IPS-18a (cell line): ENCODE measurements at regions not wholly inside any gene's neighbourhood (a gene's known extent, or its start where the extent isn't known, plus 50 kb on each side); places are given as distances from the start of the nearest gene placed in this dataset.

Experiments
- H3K27ac ChIP-seq: one replicate; pipeline ENCODE4 v1.5.1; 2013; ENCODE audit warnings: low read length
- H3K27me3 ChIP-seq: one replicate; pipeline ENCODE4 v1.6.1; 2013; ENCODE audit warnings: mild to moderate bottlenecking, low read length; ENCODE audit not compliant: control insufficient read depth, insufficient read depth
- H3K36me3 ChIP-seq: one replicate; pipeline ENCODE4 v1.6.1; 2013; ENCODE audit warnings: low read depth, low read length; ENCODE audit not compliant: control insufficient read depth
- H3K4me1 ChIP-seq: one replicate; pipeline ENCODE4 v1.6.1; 2013; ENCODE audit warnings: low read depth, low read length; ENCODE audit not compliant: control insufficient read depth
- H3K4me3 ChIP-seq: one replicate; pipeline ENCODE4 v1.5.1; 2013; ENCODE audit warnings: low read length
- H3K9ac ChIP-seq: one replicate; pipeline ENCODE4 v1.6.1; 2013; ENCODE audit warnings: mild to moderate bottlenecking, low read length, moderate library complexity
- H3K9me3 ChIP-seq: one replicate; pipeline ENCODE4 v1.6.1; 2013; ENCODE audit warnings: low read depth, low read length; ENCODE audit not compliant: control insufficient read depth

GRCh38 chr4:100716416-100716815 lies 198.6 kb upstream of the EMCN start:
- Histone ChIP-seq H3K9me3 (no peaks in the 10 kb centered on the region), H3K27me3 (no peaks in the 10 kb centered on the region), H3K4me1 (no peaks in the 10 kb centered on the region), H3K27ac (no peak overlapping the region), H3K4me3 (no peak overlapping the region), H3K36me3 (no peaks in the 10 kb centered on the region), H3K9ac (no peak overlapping the region)

GRCh38 chr4:100708776-100709175 lies 191.0 kb upstream of the EMCN start:
- Histone ChIP-seq H3K36me3 (no peaks in the 10 kb centered on the region), H3K27ac (no peak overlapping the region), H3K4me1 (no peaks in the 10 kb centered on the region), H3K9me3 (no peaks in the 10 kb centered on the region), H3K4me3 (no peak overlapping the region), H3K27me3 (no peaks in the 10 kb centered on the region), H3K9ac (no peak overlapping the region)

- H3K27ac ChIP-seq, result no peak overlapping the region
- H3K9ac ChIP-seq, result no peak overlapping the region
- H3K4me1 ChIP-seq, result no peaks in the 10 kb centered on the region
- H3K27me3 ChIP-seq, result no peaks in the 10 kb centered on the region
- no peak overlapping the region for H3K4me3 ChIP-seq
- no peaks in the 10 kb centered on the region for H3K9me3 ChIP-seq
- no peaks in the 10 kb centered on the region for H3K36me3 ChIP-seq
Measured at GRCh38 chr4:100707786-100708185, 190.0 kb upstream of the EMCN start.

GRCh38 chr4:100696531-100696930 lies 178.7 kb upstream of the EMCN start:
- no peaks in the 10 kb centered on the region for H3K27me3 ChIP-seq
- H3K4me3 ChIP-seq, result no peak overlapping the region
- H3K4me1 ChIP-seq, result peaks cover 6% of the 10 kb centered on the region
- no peaks in the 10 kb centered on the region for H3K9me3 ChIP-seq
- H3K36me3 ChIP-seq, result no peaks in the 10 kb centered on the region
- H3K9ac ChIP-seq, result no peak overlapping the region
- no peak overlapping the region for H3K27ac ChIP-seq

GRCh38 chr4:100695871-100696270 lies 178.0 kb upstream of the EMCN start:
- no peak overlapping the region for H3K27ac ChIP-seq
- no peaks in the 10 kb centered on the region for H3K27me3 ChIP-seq
- no peak overlapping the region for H3K4me3 ChIP-seq
- H3K36me3 ChIP-seq, result no peaks in the 10 kb centered on the region
- no peaks in the 10 kb centered on the region for H3K9me3 ChIP-seq
- H3K4me1 ChIP-seq, result peaks cover 6% of the 10 kb centered on the region
- H3K9ac ChIP-seq, result no peak overlapping the region

- peaks cover 6% of the 10 kb centered on the region for H3K4me1 ChIP-seq
- H3K9ac ChIP-seq, result no peak overlapping the region
- no peak overlapping the region for H3K27ac ChIP-seq
- no peak overlapping the region for H3K4me3 ChIP-seq
- no peaks in the 10 kb centered on the region for H3K36me3 ChIP-seq
- H3K27me3 ChIP-seq, result no peaks in the 10 kb centered on the region
- no peaks in the 10 kb centered on the region for H3K9me3 ChIP-seq
Measured at GRCh38 chr4:100695039-100695654, 177.3 kb upstream of the EMCN start.

GRCh38 chr4:100694467-100694866 lies 176.6 kb upstream of the EMCN start:
- H3K4me3 ChIP-seq, result no peak overlapping the region
- no peak overlapping the region for H3K9ac ChIP-seq

GRCh38 chr4:100690812-100691211 lies 173.0 kb upstream of the EMCN start:
- no peak overlapping the region for H3K4me3 ChIP-seq
- no peaks in the 10 kb centered on the region for H3K4me1 ChIP-seq
- H3K9me3 ChIP-seq, result no peaks in the 10 kb centered on the region
- no peak overlapping the region for H3K27ac ChIP-seq
- no peaks in the 10 kb centered on the region for H3K27me3 ChIP-seq
- H3K36me3 ChIP-seq, result no peaks in the 10 kb centered on the region
- H3K9ac ChIP-seq, result no peak overlapping the region

More at GRCh38 chr4:100694467-100694866, 176.6 kb upstream of the EMCN start:
- Histone ChIP-seq H3K27ac (no peak overlapping the region), H3K27me3 (no peaks in the 10 kb centered on the region), H3K36me3 (no peaks in the 10 kb centered on the region), H3K4me1 (peaks cover 6% of the 10 kb centered on the region), H3K9me3 (no peaks in the 10 kb centered on the region)

- Histone ChIP-seq H3K9ac (no peak overlapping the region), H3K9me3 (no peaks in the 10 kb centered on the region), H3K36me3 (no peaks in the 10 kb centered on the region), H3K4me1 (no peaks in the 10 kb centered on the region), H3K4me3 (no peak overlapping the region), H3K27ac (no peak overlapping the region), H3K27me3 (no peaks in the 10 kb centered on the region)
Measured at GRCh38 chr4:100688368-100688767, 170.5 kb upstream of the EMCN start.

- Histone ChIP-seq H3K27ac (no peak overlapping the region), H3K9me3 (no peaks in the 10 kb centered on the region), H3K4me3 (no peak overlapping the region), H3K27me3 (no peaks in the 10 kb centered on the region), H3K9ac (no peak overlapping the region), H3K36me3 (no peaks in the 10 kb centered on the region), H3K4me1 (no peaks in the 10 kb centered on the region)
Measured at GRCh38 chr4:100682477-100683218, 164.8 kb upstream of the EMCN start.

GRCh38 chr4:100681289-100681688 lies 163.5 kb upstream of the EMCN start:
- H3K27ac ChIP-seq, result no peak overlapping the region
- H3K9ac ChIP-seq, result no peak overlapping the region
- H3K27me3 ChIP-seq, result no peaks in the 10 kb centered on the region
- no peaks in the 10 kb centered on the region for H3K4me1 ChIP-seq
- no peaks in the 10 kb centered on the region for H3K36me3 ChIP-seq
- H3K4me3 ChIP-seq, result no peak overlapping the region
- H3K9me3 ChIP-seq, result no peaks in the 10 kb centered on the region

- Histone ChIP-seq H3K4me1 (no peaks in the 10 kb centered on the region), H3K4me3 (no peak overlapping the region), H3K27me3 (no peaks in the 10 kb centered on the region)
Measured at GRCh38 chr4:100679926-100680325, 162.1 kb upstream of the EMCN start.

More at GRCh38 chr4:100679926-100680325, 162.1 kb upstream of the EMCN start:
- H3K9ac ChIP-seq, result no peak overlapping the region
- H3K27ac ChIP-seq, result no peak overlapping the region
- no peaks in the 10 kb centered on the region for H3K36me3 ChIP-seq
- no peaks in the 10 kb centered on the region for H3K9me3 ChIP-seq
